RWPE1 (cell line): ENCODE measurements at regions not wholly inside any gene's neighbourhood (a gene's known extent, or its start where the extent isn't known, plus 50 kb on each side); places are given as distances from the start of the nearest gene placed in this dataset.
A peak's percentile ranks its signal among the peaks of the same experiment; 100 is the strongest.
"Not testable (repeated sequence)": the region's sequence is repeated elsewhere in the genome, so short reads cannot be mapped to it uniquely, and the experiment has no call there.

Source experiments
- CTCF ChIA-PET: fragments of 350-600 bp; sonication (Branson Sonifier 250); formaldehyde crosslinking; extraction: SDS; loops from one replicate; lab custom pipeline; 2021; lab: Yijun Ruan, JAX
- POLR2A ChIA-PET: fragments of 400-600 bp; formaldehyde crosslinking; extraction: SDS; loops from one replicate; lab custom pipeline; 2020; ENCODE audit warnings: antibody characterized with exemption; ENCODE audit not compliant: low non-redundant PET; lab: Yijun Ruan, JAX
- DNase-seq: peaks from one replicate; pipeline ENCODE4 v3.0.0; 2012; ENCODE audit warnings: low spot score
- H3K27ac ChIP-seq: fragments of 450-650 bp; 2 replicates; pipeline ENCODE4 v1.5.1; 2017
- TF ChIP-seq, protein P1 (sequence below): fragments of 450-650 bp; conservative IDR thresholded peaks from 2 replicates; pipeline ENCODE4 v1.5.1; 2017; ENCODE audit warnings: low read depth, mild to moderate bottlenecking

DNA sequence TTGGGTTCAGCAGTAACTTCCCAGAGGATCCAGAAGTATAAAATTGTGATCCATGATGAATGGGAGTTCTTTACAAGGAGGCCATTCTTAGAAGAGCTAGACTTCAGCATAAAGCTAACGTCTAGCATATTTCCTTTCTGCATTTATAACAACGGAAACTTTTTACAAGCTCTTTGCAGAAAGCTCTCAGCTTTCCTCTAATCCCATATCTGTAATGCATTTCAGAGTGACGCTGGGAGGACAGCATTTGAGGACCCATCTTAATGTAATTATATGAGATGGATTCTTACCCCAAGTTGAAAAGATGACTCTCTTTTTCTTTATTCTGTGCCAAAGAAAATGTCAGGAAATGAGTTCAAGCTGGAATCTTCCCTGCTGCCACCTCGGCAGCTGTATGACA lies 132.0 kb upstream of the CACHD1 start:
- POLR2A ChIA-PET = no interaction called here
- TF ChIP-seq, protein P1, sequence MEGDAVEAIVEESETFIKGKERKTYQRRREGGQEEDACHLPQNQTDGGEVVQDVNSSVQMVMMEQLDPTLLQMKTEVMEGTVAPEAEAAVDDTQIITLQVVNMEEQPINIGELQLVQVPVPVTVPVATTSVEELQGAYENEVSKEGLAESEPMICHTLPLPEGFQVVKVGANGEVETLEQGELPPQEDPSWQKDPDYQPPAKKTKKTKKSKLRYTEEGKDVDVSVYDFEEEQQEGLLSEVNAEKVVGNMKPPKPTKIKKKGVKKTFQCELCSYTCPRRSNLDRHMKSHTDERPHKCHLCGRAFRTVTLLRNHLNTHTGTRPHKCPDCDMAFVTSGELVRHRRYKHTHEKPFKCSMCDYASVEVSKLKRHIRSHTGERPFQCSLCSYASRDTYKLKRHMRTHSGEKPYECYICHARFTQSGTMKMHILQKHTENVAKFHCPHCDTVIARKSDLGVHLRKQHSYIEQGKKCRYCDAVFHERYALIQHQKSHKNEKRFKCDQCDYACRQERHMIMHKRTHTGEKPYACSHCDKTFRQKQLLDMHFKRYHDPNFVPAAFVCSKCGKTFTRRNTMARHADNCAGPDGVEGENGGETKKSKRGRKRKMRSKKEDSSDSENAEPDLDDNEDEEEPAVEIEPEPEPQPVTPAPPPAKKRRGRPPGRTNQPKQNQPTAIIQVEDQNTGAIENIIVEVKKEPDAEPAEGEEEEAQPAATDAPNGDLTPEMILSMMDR = no peak
- H3K27ac ChIP-seq = no peak overlapping the region
- CTCF ChIA-PET = no interaction called here
- no peak for DNase-seq

DNA sequence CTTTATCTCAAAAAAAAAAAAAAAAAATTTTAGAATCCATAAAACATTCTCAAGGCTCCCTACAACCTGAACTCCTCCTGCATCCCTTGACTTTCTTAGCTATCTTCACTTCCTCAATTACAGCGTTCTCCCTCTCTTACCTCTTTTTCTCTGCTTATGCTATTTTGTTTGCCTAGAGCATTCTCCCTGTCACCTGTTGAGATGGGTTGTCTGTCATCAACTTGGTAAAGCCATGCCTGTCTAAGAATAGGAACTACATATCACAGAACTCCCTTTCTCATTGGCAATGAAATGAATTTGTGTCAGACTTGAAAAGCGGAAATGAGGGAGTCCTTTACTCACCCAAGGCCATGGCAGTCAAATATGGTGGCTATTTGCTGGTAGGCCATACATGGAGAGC lies 129.6 kb upstream of the CACHD1 start:
- ChIA-PET POLR2A (no interaction called here), CTCF (no interaction called here)
- no peak for DNase-seq
- no peak overlapping the region for H3K27ac ChIP-seq
- TF ChIP-seq, protein P1 = no peak

DNA sequence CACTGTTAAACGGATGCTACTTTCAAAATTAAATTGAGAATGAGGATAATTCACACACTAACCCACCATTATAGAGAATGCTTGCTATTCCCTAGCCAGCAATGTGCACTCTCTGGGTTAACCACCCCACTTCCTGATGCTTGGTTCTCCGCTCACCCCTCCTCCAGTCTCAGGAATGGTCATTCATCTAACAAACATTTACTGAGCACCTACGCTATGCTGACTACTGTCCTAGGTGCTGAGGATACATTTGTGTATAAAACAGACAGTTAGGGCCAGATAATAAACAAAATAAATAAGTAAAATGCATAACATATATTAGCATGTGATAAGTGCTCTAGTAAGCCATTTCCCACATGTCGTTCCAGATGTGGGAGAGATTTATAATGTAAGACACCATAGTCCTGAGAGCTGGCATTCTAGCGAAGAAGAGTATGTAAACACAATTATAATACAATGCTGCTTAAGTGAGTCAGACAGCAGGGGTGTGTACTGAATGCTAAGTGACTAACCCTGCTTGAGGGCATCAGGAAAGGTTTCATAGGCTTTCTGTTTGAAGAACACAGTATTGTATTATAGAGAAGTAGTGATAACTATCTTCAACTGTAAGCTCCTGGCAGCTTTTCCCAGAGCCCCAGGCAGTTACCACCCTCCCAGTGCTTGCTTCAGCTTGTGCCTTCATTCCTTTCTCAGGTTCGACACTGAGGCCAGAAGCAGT lies 126.7 kb upstream of the CACHD1 start:
- CTCF ChIA-PET = interaction anchor here (0.5 kb wide), 1 partner anchor 1355 kb away, joined by 3 read pairs; no protein-coding TSS in a partner anchor

DNA sequence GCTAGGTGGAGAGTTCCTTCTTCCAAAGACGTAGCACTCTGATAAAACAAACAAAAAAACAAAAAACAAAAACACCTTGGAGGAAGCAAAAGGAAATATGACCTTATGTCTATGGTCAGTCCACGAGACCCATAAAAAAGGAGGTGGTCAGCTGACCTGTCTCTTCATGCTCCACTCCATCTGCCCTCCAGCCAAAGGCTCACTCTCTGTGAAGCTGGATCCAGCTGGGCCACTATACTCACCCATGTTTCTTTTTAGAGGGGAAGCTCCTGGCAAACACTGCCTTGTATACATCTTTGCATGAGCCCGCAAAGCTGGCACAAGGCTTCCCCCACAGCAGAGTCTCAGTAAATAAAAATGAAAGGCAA lies 126.1 kb upstream of the CACHD1 start:
- ChIA-PET CTCF (interaction anchor here (0.5 kb wide), 1 partner anchor 1355 kb away, joined by 3 read pairs; no protein-coding TSS in a partner anchor), POLR2A (no interaction called here)
- TF ChIP-seq, protein P1 = no peak
- DNase-seq = peak; percentile 34
- peak overlapping the region; percentile 75 for H3K27ac ChIP-seq

More for the DNA sequence above, 126.7 kb upstream of the CACHD1 start:
- POLR2A ChIA-PET = no interaction called here
- peak overlapping the region; percentile 75 for H3K27ac ChIP-seq
- DNase-seq = peak; percentile 93
- TF ChIP-seq, protein P1 = no peak

DNA sequence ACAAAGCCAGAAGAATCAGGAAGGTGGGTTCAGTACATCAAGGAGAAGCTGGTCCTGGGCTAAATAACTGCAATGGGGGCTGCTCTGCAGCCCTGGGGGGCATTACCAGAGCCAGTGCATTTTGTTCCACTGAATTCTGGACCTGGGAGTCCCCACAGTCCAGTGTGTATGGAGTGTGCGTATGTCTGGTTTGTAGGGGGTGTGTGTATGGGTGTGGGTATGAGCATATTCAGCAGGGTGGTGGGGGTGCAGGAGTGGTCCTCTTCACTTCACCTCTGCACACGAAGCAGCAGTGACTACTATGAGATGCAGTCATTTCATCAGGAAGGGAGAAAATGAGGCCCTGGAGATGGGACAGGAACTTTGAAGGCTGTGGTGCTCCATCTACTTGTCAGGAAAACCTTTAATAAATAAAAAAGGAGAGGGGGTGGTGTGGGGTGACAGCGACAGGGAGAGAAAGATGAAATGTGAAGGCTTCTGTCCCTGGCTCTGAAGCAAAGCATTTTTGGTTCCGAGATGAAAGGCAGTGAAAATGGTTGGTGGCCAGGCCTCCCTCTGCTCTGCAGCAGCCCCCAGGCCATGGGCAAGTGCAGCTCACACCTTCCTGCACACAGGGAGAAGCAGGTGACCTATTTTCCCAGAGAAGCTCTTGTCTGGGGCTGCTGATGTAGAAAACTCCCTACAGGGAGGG lies 121.5 kb upstream of the CACHD1 start:
- POLR2A ChIA-PET = no interaction called here
- TF ChIP-seq, protein P1 = no peak
- DNase-seq = no peak
- no peak overlapping the region for H3K27ac ChIP-seq
- CTCF ChIA-PET = no interaction called here

DNA sequence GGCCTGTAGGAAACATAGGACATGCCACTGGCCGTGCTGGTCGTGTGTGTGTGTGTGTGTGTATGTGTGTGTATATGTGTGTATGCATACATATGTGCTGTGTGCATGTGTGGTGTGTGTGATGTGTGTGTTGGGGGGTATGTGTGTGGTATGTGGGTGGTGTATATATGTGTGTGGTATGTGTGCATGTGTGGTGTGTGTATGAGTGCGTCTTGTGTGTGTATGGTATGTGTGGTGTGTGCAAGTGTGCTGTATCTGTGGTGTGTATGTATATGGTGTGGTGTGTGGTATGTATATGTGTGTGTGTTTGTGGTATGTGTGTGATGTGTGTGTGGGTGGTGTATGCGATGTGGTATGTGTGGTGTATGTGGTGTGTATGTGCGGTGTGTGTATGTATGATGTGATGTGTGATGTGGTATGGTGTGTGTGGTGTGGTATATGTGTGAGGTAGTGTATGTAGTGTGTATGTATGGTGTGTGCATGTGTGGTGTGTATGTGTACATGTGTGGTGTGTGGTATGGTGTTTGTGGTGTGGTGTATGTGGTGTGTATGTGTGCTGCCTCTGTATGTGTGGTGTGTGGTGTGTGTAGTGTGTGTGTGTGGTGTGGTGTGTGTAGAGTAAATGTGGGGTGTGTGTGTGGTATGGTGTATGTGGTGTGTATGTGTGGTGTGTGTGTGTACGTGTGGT lies 120.8 kb upstream of the CACHD1 start:
- no peak for DNase-seq
- CTCF ChIA-PET = no interaction called here
- POLR2A ChIA-PET = no interaction called here
- no peak overlapping the region for H3K27ac ChIP-seq
- TF ChIP-seq, protein P1 = no peak

DNA sequence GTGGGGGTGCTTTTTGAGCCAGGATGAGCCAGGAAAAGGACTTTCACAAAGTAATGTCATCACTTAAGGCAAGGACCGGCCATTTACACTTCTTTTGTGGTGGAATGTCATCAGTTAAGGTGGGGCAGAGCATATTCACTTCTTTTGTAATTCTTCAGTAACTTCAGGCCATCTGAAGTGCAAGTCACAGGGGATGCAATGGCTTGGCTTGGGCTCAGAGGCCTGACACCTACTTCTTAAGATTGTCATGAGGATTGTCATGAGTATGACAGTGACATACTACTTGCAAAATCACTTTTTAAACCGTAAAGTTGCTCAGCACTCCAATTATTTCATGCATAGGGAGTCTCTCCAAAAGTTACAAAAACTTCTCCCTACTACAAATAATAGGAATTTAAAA lies 114.4 kb upstream of the CACHD1 start:
- DNase-seq, POLR2A ChIA-PET, H3K27ac ChIP-seq: not testable (repeated sequence)
- CTCF ChIA-PET = interaction anchor here (0.6 kb wide), 1 partner anchor 80 kb away, joined by 4 read pairs; no protein-coding TSS in a partner anchor
